KMS-11 (cell line): ENCODE measurements at regions not wholly inside any gene's neighbourhood (a gene's known extent, or its start where the extent isn't known, plus 50 kb on each side); places are given as distances from the start of the nearest gene placed in this dataset.

Source experiments
- H2AFZ ChIP-seq: fragments of 200-600 bp; sonication (generic); 2 replicates; pipeline ENCODE4 v1.6.1; 2016; ENCODE audit warnings: antibody characterized with exemption, mixed run types, low read depth
- H3K27ac ChIP-seq: fragments of 200-600 bp; sonication (generic); 2 replicates; pipeline ENCODE4 v1.6.1; 2016; ENCODE audit warnings: mild to moderate bottlenecking, mixed run types
- H3K27me3 ChIP-seq: fragments of 200-600 bp; sonication (generic); 2 replicates; pipeline ENCODE4 v1.6.1; 2017; ENCODE audit warnings: mild to moderate bottlenecking, low read depth, mixed run types, moderate library complexity; ENCODE audit not compliant: insufficient read depth
- H3K36me3 ChIP-seq: fragments of 200-600 bp; sonication (generic); 2 replicates; pipeline ENCODE4 v1.6.1; 2017; ENCODE audit warnings: mild to moderate bottlenecking, mixed run types; ENCODE audit not compliant: insufficient read depth
- H3K4me1 ChIP-seq: fragments of 200-600 bp; sonication (generic); 2 replicates; pipeline ENCODE4 v1.6.1; 2016; ENCODE audit warnings: mild to moderate bottlenecking, low read depth, mixed run types; ENCODE audit not compliant: poor library complexity, severe bottlenecking
- H3K4me2 ChIP-seq: fragments of 200-600 bp; sonication (generic); 2 replicates; pipeline ENCODE4 v1.7.0; 2016; ENCODE audit warnings: mild to moderate bottlenecking, mixed run types
- H3K4me3 ChIP-seq: fragments of 200-600 bp; sonication (generic); IDR thresholded peaks from 2 replicates; pipeline ENCODE4 v1.6.1; 2017; ENCODE audit warnings: low read depth, low read length, mixed read lengths; ENCODE audit not compliant: insufficient read depth
- H3K79me2 ChIP-seq: fragments of 200-600 bp; sonication (generic); 2 replicates; pipeline ENCODE4 v1.6.1; 2016; ENCODE audit warnings: low read depth, mixed run types; ENCODE audit not compliant: insufficient read depth
- H3K9ac ChIP-seq: fragments of 200-600 bp; sonication (generic); 2 replicates; pipeline ENCODE4 v1.6.1; 2016; ENCODE audit warnings: mild to moderate bottlenecking, mixed run types
- H4K20me1 ChIP-seq: fragments of 200-600 bp; sonication (generic); 2 replicates; pipeline ENCODE4 v1.6.1; 2016; ENCODE audit warnings: mild to moderate bottlenecking, mixed run types; ENCODE audit not compliant: insufficient read depth
- TF ChIP-seq, protein P1 (sequence below): fragments of 200-600 bp; sonication (generic); conservative IDR thresholded peaks from 2 replicates; pipeline ENCODE4 v1.6.1; 2017; ENCODE audit warnings: low read depth, mild to moderate bottlenecking, antibody characterized with exemption, low read length, moderate library complexity, mixed read lengths

GRCh38 chr5:60516688-60517087 is 183.3 kb downstream of the DEPDC1B start:
- no peaks in the 10 kb centered on the region for H3K27me3 ChIP-seq
- no peaks in the 10 kb centered on the region for H3K36me3 ChIP-seq
- no peak overlapping the region for H3K9ac ChIP-seq
- H3K4me2 ChIP-seq = no peak overlapping the region
- H3K4me1 ChIP-seq = no peaks in the 10 kb centered on the region
- no peak overlapping the region for H3K27ac ChIP-seq
- no peak overlapping the region for H3K4me3 ChIP-seq
- H3K79me2 ChIP-seq = no peaks in the 10 kb centered on the region
- TF ChIP-seq, protein P1, sequence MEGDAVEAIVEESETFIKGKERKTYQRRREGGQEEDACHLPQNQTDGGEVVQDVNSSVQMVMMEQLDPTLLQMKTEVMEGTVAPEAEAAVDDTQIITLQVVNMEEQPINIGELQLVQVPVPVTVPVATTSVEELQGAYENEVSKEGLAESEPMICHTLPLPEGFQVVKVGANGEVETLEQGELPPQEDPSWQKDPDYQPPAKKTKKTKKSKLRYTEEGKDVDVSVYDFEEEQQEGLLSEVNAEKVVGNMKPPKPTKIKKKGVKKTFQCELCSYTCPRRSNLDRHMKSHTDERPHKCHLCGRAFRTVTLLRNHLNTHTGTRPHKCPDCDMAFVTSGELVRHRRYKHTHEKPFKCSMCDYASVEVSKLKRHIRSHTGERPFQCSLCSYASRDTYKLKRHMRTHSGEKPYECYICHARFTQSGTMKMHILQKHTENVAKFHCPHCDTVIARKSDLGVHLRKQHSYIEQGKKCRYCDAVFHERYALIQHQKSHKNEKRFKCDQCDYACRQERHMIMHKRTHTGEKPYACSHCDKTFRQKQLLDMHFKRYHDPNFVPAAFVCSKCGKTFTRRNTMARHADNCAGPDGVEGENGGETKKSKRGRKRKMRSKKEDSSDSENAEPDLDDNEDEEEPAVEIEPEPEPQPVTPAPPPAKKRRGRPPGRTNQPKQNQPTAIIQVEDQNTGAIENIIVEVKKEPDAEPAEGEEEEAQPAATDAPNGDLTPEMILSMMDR = no peak
- no peaks in the 10 kb centered on the region for H4K20me1 ChIP-seq
- no peak overlapping the region for H2AFZ ChIP-seq

DNA sequence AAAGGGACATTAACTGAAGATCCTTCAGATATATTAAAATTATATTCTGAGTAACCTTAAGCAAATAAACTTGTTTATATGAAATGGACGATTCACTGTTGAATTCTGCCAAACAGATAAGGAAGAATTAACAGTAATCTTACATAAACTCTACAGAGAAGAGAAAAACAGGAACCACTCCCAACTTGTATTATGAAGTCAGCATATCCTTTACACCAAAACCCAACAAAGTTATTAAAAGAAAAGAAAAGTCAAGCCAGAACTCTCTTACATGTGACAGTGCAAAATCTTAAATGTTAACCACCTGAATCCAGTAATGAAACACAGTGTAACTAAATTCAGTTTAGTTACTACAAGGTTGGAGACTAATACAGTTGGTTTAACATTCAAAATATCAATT is 185.8 kb downstream of the DEPDC1B start:
- Histone ChIP-seq H2AFZ (no peak overlapping the region), H3K9ac (no peak overlapping the region), H3K4me2 (no peak overlapping the region), H3K4me1 (no peaks in the 10 kb centered on the region), H3K4me3 (no peak overlapping the region), H3K79me2 (no peaks in the 10 kb centered on the region), H3K27ac (no peak overlapping the region), H3K36me3 (no peaks in the 10 kb centered on the region), H3K27me3 (no peaks in the 10 kb centered on the region), H4K20me1 (no peaks in the 10 kb centered on the region)
- TF ChIP-seq, protein P1 = no peak

DNA sequence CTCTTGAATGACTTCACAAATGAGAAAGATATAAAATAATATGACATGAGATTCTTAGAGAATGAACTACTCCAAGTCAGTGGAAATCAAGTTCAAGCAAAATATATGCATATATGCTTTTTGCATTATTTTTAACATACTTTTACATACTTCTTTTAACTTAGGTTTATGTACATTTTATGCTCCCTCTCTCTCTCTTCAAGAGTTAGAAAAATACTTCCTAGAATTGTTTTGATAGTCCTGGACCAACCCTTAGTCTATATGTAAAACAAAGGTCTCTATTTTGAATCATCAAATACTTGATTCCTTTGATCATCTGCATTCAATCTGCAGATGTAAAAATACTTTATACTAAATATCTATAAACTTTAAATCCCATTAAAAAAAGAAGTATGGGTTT is 187.8 kb downstream of the DEPDC1B start:
- no peaks in the 10 kb centered on the region for H3K27me3 ChIP-seq
- no peaks in the 10 kb centered on the region for H4K20me1 ChIP-seq
- no peak overlapping the region for H3K4me2 ChIP-seq
- H2AFZ ChIP-seq = no peak overlapping the region
- no peak overlapping the region for H3K4me3 ChIP-seq
- H3K27ac ChIP-seq = no peak overlapping the region
- H3K79me2 ChIP-seq = no peaks in the 10 kb centered on the region
- H3K36me3 ChIP-seq = no peaks in the 10 kb centered on the region
- TF ChIP-seq, protein P1 = no peak
- no peak overlapping the region for H3K9ac ChIP-seq
- no peaks in the 10 kb centered on the region for H3K4me1 ChIP-seq

DNA sequence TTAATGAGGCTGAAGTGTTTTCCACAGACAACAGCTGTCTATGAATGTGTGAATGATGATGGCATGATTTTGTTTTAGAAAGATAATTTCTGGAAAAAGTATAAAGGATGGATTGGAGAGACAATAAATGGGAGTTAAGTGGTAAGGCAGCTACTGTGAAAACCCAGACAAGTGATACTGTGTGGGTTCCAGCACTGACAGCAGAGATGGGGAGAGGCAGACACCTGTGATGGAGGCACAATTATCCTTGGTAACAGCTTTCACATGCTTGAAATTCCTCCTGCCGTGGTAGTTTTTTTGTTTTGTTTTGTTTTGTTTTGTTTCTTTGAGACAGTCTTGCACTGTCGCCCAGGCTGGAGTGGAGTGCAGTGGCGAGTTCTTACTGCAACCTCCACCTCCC is 189.3 kb downstream of the DEPDC1B start:
- Histone ChIP-seq H3K4me2 (no peak overlapping the region), H3K4me3 (no peak overlapping the region), H3K4me1 (no peaks in the 10 kb centered on the region), H3K27ac (no peak overlapping the region), H2AFZ (no peak overlapping the region), H3K79me2 (no peaks in the 10 kb centered on the region), H3K27me3 (no peaks in the 10 kb centered on the region), H4K20me1 (no peaks in the 10 kb centered on the region), H3K9ac (no peak overlapping the region), H3K36me3 (no peaks in the 10 kb centered on the region)
- TF ChIP-seq, protein P1 = no peak

GRCh38 chr5:60510049-60510448 is 189.9 kb downstream of the DEPDC1B start:
- no peaks in the 10 kb centered on the region for H3K4me1 ChIP-seq
- no peaks in the 10 kb centered on the region for H3K36me3 ChIP-seq
- H3K79me2 ChIP-seq = no peaks in the 10 kb centered on the region
- H3K27ac ChIP-seq = no peak overlapping the region
- H3K9ac ChIP-seq = no peak overlapping the region
- H4K20me1 ChIP-seq = no peaks in the 10 kb centered on the region
- H3K4me3 ChIP-seq = no peak overlapping the region
- H3K4me2 ChIP-seq = no peak overlapping the region
- no peak overlapping the region for H2AFZ ChIP-seq
- H3K27me3 ChIP-seq = no peaks in the 10 kb centered on the region
- TF ChIP-seq, protein P1 = no peak
